H9 (cell line): ENCODE measurements at regions not wholly inside any gene's neighbourhood (a gene's known extent, or its start where the extent isn't known, plus 50 kb on each side); places are given as distances from the start of the nearest gene placed in this dataset.

Source experiments
- DNase-seq: peaks from one replicate; pipeline ENCODE4 v3.0.0-alpha.2; 2017
- H2AFZ ChIP-seq: one replicate; pipeline ENCODE4 v1.6.1; 2013; ENCODE audit warnings: mild to moderate bottlenecking, low read length, control low read depth, moderate library complexity
- H2AK5ac ChIP-seq: 2 replicates; pipeline ENCODE4 v1.6.1; 2013; ENCODE audit warnings: low read length, control low read depth, mixed read lengths; ENCODE audit not compliant: insufficient read length
- H2BK120ac ChIP-seq: one replicate; pipeline ENCODE4 v1.6.1; 2013; ENCODE audit warnings: low read depth, mild to moderate bottlenecking, low read length, control low read depth, inconsistent platforms; ENCODE audit not compliant: poor library complexity, severe bottlenecking
- H2BK12ac ChIP-seq: 2 replicates; pipeline ENCODE4 v1.6.1; 2013; ENCODE audit warnings: low read length, control low read depth, mixed read lengths, low read depth; ENCODE audit not compliant: insufficient read length
- H2BK15ac ChIP-seq: 2 replicates; pipeline ENCODE4 v1.6.1; 2013; ENCODE audit warnings: low read depth, low read length, control low read depth
- H2BK20ac ChIP-seq: one replicate; pipeline ENCODE4 v1.6.1; 2013; ENCODE audit warnings: low read depth, mild to moderate bottlenecking, low read length, control low read depth, inconsistent platforms; ENCODE audit not compliant: poor library complexity, severe bottlenecking
- H2BK5ac ChIP-seq: 2 replicates; pipeline ENCODE4 v1.6.1; 2013; ENCODE audit warnings: low read length, control low read depth, mixed read lengths; ENCODE audit not compliant: insufficient read length
- H3K14ac ChIP-seq: 2 replicates; pipeline ENCODE4 v1.6.1; 2013; ENCODE audit warnings: low read length, control low read depth; ENCODE audit not compliant: insufficient read depth
- H3K18ac ChIP-seq: 2 replicates; pipeline ENCODE4 v1.6.1; 2013; ENCODE audit warnings: low read depth, mild to moderate bottlenecking, mixed read lengths, low read length, control low read depth; ENCODE audit not compliant: insufficient read length
- H3K23ac ChIP-seq: 2 replicates; pipeline ENCODE4 v1.6.1; 2013; ENCODE audit warnings: low read length, control low read depth, mixed read lengths, low read depth; ENCODE audit not compliant: insufficient read length
- H3K23me2 ChIP-seq: 2 replicates; pipeline ENCODE4 v1.6.1; 2013; ENCODE audit warnings: low read depth, mild to moderate bottlenecking, mixed read lengths, low read length, control low read depth; ENCODE audit not compliant: insufficient read length, poor library complexity, severe bottlenecking
- H3K27ac ChIP-seq: 2 replicates; pipeline ENCODE4 v1.5.1; 2013; ENCODE audit warnings: low read length, control low read depth, mixed read lengths, low read depth; ENCODE audit not compliant: insufficient read length
- H3K27me3 ChIP-seq: 2 replicates; pipeline ENCODE4 v1.6.1; 2013; ENCODE audit warnings: low read length, control low read depth, inconsistent platforms; ENCODE audit not compliant: insufficient read depth
- H3K4ac ChIP-seq: 2 replicates; pipeline ENCODE4 v1.6.1; 2013; ENCODE audit warnings: low read depth, mild to moderate bottlenecking, control low read depth, inconsistent platforms, low read length, moderate library complexity
- H3K4me1 ChIP-seq: 2 replicates; pipeline ENCODE4 v1.6.1; 2013; ENCODE audit warnings: low read length, control low read depth, inconsistent platforms; ENCODE audit not compliant: insufficient read depth
- H3K4me2 ChIP-seq: 2 replicates; pipeline ENCODE4 v1.6.1; 2013; ENCODE audit warnings: low read length, control low read depth, mixed read lengths; ENCODE audit not compliant: insufficient read length, insufficient read depth
- H3K56ac ChIP-seq: 2 replicates; pipeline ENCODE4 v1.6.1; 2013; ENCODE audit warnings: low read depth, mild to moderate bottlenecking, mixed read lengths, low read length, control low read depth; ENCODE audit not compliant: insufficient read length
- H3K79me1 ChIP-seq: 2 replicates; pipeline ENCODE4 v1.6.1; 2013; ENCODE audit warnings: low read depth, mild to moderate bottlenecking, moderate library complexity, low read length, control low read depth, inconsistent platforms; ENCODE audit not compliant: insufficient read depth, poor library complexity, severe bottlenecking
- H3K79me2 ChIP-seq: 2 replicates; pipeline ENCODE4 v1.6.1; 2013; ENCODE audit warnings: low read length, control low read depth, inconsistent platforms; ENCODE audit not compliant: insufficient read depth
- H3K9ac ChIP-seq: 2 replicates; pipeline ENCODE4 v1.6.1; 2013; ENCODE audit warnings: low read length, control low read depth, mixed read lengths; ENCODE audit not compliant: insufficient read length; ENCODE audit errors: extremely low read depth
- H3K9me3 ChIP-seq: one replicate; pipeline ENCODE4 v1.6.1; 2013; ENCODE audit warnings: low read depth, low read length, inconsistent platforms; ENCODE audit not compliant: control insufficient read depth
- H3T11ph ChIP-seq: one replicate; pipeline ENCODE4 v1.6.1; 2013; ENCODE audit warnings: mild to moderate bottlenecking, low read length, control low read depth, inconsistent platforms
- H4K20me1 ChIP-seq: one replicate; pipeline ENCODE4 v1.6.1; 2013; ENCODE audit not compliant: control insufficient read depth, insufficient read length, insufficient read depth
- H4K5ac ChIP-seq: 2 replicates; pipeline ENCODE4 v1.6.1; 2013; ENCODE audit warnings: low read depth, mild to moderate bottlenecking, mixed read lengths, low read length, control low read depth; ENCODE audit not compliant: insufficient read length
- H4K8ac ChIP-seq: replicated peaks from 2 replicates; pipeline ENCODE4 v1.6.1; 2013; ENCODE audit warnings: low read length, control low read depth, mixed read lengths, low read depth; ENCODE audit not compliant: insufficient read length
- H4K91ac ChIP-seq: 2 replicates; pipeline ENCODE4 v1.6.1; 2013; ENCODE audit warnings: low read depth, mild to moderate bottlenecking, moderate library complexity, mixed read lengths, low read length, control low read depth; ENCODE audit not compliant: insufficient read length
- H3K27ac Mint-ChIP-seq, 3 experiments: 2 replicates in 2 of 3; 3 replicates in 1 of 3; pipeline ENCODE4 v1.8.0; 2020 to 2021; ENCODE audit warnings: mixed read lengths in 3 of 3, mild to moderate bottlenecking in 1 of 3, moderate library complexity in 1 of 3
- H3K27me3 Mint-ChIP-seq: 2 replicates; pipeline ENCODE4 v1.8.0; 2021; ENCODE audit warnings: low read depth, mild to moderate bottlenecking, moderate library complexity, mixed read lengths
- H3K36me3 Mint-ChIP-seq, 3 experiments: 2 replicates in 2 of 3; 3 replicates in 1 of 3; pipeline ENCODE4 v1.8.0; 2020 to 2021; ENCODE audit warnings: low read depth in 3 of 3, mixed read lengths in 3 of 3; ENCODE audit not compliant: insufficient read depth in 1 of 3
- H3K4me1 Mint-ChIP-seq, 2 experiments: 2 replicates each; pipeline ENCODE4 v1.8.0; 2020; ENCODE audit warnings: mixed read lengths in 2 of 2
- H3K4me3 Mint-ChIP-seq, 2 experiments: 2 replicates in 1 of 2; 3 replicates in 1 of 2; pipeline ENCODE4 v1.8.0; 2020 to 2021; ENCODE audit warnings: mild to moderate bottlenecking in 2 of 2, mixed read lengths in 2 of 2, moderate library complexity in 1 of 2
- H3K9me3 Mint-ChIP-seq, 2 experiments: 2 replicates in 1 of 2; 3 replicates in 1 of 2; pipeline ENCODE4 v1.8.0; 2020; ENCODE audit warnings: mild to moderate bottlenecking in 2 of 2, mixed read lengths in 2 of 2, moderate library complexity in 1 of 2
- WGBS: extraction: QIAGEN DNeasy Blood & Tissue Kit; methylation state at CpG from one replicate; pipeline ENCODE4 v1.1.7; 2013; ENCODE audit warnings: missing lambda C conversion rate, low lambda C conversion rate, mixed read lengths; ENCODE audit not compliant: insufficient read length; ENCODE audit errors: extremely low coverage; 5-methylcytosine and 5-hydroxymethylcytosine counted together
- TF ChIP-seq, protein P1 (sequence below): fragments of 200-600 bp; sonication (generic); conservative IDR thresholded peaks from 3 replicates; pipeline ENCODE4 v1.8.0; 2021; ENCODE audit warnings: antibody characterized with exemption, mild to moderate bottlenecking

DNA sequence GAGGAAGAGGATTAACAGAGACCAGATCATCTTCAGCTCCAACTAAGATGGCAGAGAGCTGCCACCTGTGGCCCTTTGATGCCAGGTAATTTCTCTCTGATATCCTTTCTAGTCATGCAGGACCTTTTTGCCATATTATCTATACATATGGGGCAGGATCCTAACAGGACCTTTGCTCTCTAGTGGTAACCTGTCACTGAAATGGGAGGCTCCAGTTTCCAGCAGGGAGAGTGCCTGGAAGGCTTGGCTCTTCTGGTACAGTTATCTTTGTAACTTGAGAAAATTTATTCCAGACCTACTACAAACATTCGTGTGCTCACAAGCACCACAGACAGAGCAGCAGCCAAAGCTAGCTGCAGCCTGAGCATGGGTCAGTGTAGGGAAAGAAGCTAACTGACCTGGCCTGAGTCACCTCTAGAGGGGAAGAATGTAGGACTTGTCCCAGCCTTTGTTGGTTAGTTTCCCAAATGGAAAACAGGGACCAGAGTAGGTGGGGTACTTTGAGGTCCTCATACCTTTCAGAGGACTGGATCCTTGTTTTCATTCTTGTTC lies 86.5 kb upstream of the MACF1 start:
- Histone ChIP-seq H2BK15ac (no peak overlapping the region), H3K27ac (no peak overlapping the region), H3K23ac (no peak overlapping the region), H3K4ac (no peak overlapping the region), H3K79me2 (peaks cover 54% of the 10 kb centered on the region), H3K23me2 (no peaks in the 10 kb centered on the region), H4K91ac (no peak overlapping the region), H2BK120ac (no peak overlapping the region), H3K27me3 (no peaks in the 10 kb centered on the region), H2BK12ac (no peak overlapping the region), H3K14ac (no peak overlapping the region), H3T11ph (no peak overlapping the region), H4K20me1 (no peaks in the 10 kb centered on the region), H2BK20ac (no peak overlapping the region), H3K79me1 (peaks cover 9% of the 10 kb centered on the region), H2BK5ac (no peak overlapping the region), H3K4me1 (peaks cover 9% of the 10 kb centered on the region; the same call in 1 of the 2 replicates), H3K56ac (no peak overlapping the region), H3K18ac (no peak overlapping the region), H2AK5ac (no peak overlapping the region), H3K9me3 (no peaks in the 10 kb centered on the region), H4K5ac (no peak overlapping the region), H3K9ac (no peak overlapping the region), H2AFZ (no peak overlapping the region), H3K4me2 (no peak overlapping the region), H4K8ac (no peak overlapping the region)
- no peak for DNase-seq
- peaks cover 6 to 9% of the 10 kb centered on the region in 2 experiments for H3K4me1 Mint-ChIP-seq
- no peaks in the 10 kb centered on the region for H3K27me3 Mint-ChIP-seq
- no peaks in the 10 kb centered on the region for H3K9me3 Mint-ChIP-seq
- no CpG with 5 or more reads among the region's 1 CpG for WGBS
- no peak overlapping the region for H3K4me3 Mint-ChIP-seq
- peak overlapping the region in 2 of 3 experiments; percentile 47 to 72; a peak in 4 of 7 replicates for H3K27ac Mint-ChIP-seq
- H3K36me3 Mint-ChIP-seq = peaks cover 6 to 28% (median 12%) of the 10 kb centered on the region in 3 experiments; a peak in 6 of 7 replicates
- TF ChIP-seq, protein P1, sequence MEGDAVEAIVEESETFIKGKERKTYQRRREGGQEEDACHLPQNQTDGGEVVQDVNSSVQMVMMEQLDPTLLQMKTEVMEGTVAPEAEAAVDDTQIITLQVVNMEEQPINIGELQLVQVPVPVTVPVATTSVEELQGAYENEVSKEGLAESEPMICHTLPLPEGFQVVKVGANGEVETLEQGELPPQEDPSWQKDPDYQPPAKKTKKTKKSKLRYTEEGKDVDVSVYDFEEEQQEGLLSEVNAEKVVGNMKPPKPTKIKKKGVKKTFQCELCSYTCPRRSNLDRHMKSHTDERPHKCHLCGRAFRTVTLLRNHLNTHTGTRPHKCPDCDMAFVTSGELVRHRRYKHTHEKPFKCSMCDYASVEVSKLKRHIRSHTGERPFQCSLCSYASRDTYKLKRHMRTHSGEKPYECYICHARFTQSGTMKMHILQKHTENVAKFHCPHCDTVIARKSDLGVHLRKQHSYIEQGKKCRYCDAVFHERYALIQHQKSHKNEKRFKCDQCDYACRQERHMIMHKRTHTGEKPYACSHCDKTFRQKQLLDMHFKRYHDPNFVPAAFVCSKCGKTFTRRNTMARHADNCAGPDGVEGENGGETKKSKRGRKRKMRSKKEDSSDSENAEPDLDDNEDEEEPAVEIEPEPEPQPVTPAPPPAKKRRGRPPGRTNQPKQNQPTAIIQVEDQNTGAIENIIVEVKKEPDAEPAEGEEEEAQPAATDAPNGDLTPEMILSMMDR = no peak
